Muscle layer of duodenum (tissue), 2 donors: ENCODE measurements at regions not wholly inside any gene's neighbourhood (a gene's known extent, or its start where the extent isn't known, plus 50 kb on each side); places are given as distances from the start of the nearest gene placed in this dataset.
"Not testable (repeated sequence)": the region's sequence is repeated elsewhere in the genome, so short reads cannot be mapped to it uniquely, and the experiment has no call there.

ENCODE experiments used
- H3K27ac ChIP-seq: one replicate; pipeline ENCODE4 v1.7.0; 2013; ENCODE audit warnings: mild to moderate bottlenecking, low read length
- H3K27me3 ChIP-seq: one replicate; pipeline ENCODE4 v1.7.0; 2013; ENCODE audit warnings: low read depth, mild to moderate bottlenecking, control low read depth, low read length
- H3K36me3 ChIP-seq, 2 donors: one replicate each; pipeline ENCODE4 v1.7.0; 2013; ENCODE audit warnings: low read length in 2 of 2, control low read depth in 1 of 2, mild to moderate bottlenecking in 1 of 2; ENCODE audit not compliant: insufficient read depth in 2 of 2, control insufficient read depth in 1 of 2
- H3K4me1 ChIP-seq, 2 donors: one replicate each; pipeline ENCODE4 v1.7.0; 2013; ENCODE audit warnings: low read length in 2 of 2, mild to moderate bottlenecking in 2 of 2, control low read depth in 1 of 2, moderate library complexity in 1 of 2; ENCODE audit not compliant: insufficient read depth in 2 of 2, control insufficient read depth in 1 of 2
- H3K4me3 ChIP-seq, 2 donors: one replicate each; pipeline ENCODE4 v1.7.0; 2013; ENCODE audit warnings: low read length in 2 of 2, low read depth in 1 of 2, mild to moderate bottlenecking in 1 of 2
- H3K9me3 ChIP-seq, 2 donors: one replicate each; pipeline ENCODE4 v1.7.0; 2013; ENCODE audit warnings: low read length in 2 of 2, control low read depth in 1 of 2, mild to moderate bottlenecking in 1 of 2; ENCODE audit not compliant: control insufficient read depth in 1 of 2
- donor health status: healthy.

DNA sequence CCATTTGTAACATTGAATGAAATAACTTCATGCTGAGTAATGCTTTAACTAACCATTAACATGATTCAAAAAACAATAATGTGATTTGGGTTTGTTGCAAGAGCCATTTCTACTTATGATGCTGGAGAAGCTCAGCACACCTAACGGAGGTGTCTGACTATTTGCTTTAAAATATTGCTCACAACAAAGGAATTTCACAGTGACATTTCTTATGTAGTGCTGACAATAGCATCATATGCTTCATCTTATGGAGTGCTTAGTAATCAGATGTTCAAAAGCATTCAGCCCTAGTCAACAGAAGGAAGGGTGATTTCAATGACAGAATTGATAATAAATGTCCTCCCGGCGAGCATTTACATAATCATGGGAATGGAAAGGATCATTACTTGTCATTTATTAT is 1003.3 kb upstream of the COX7C start:
- H3K4me3 ChIP-seq: no peak overlapping the region

GRCh38 chr5:85621668-85622067 is 996.1 kb upstream of the COX7C start:
- no peak overlapping the region for H3K27ac ChIP-seq
- no peak overlapping the region for H3K4me3 ChIP-seq
- H3K27me3 ChIP-seq: no peaks in the 10 kb centered on the region
- no peaks in the 10 kb centered on the region for H3K4me1 ChIP-seq
- H3K9me3 ChIP-seq: no peaks in the 10 kb centered on the region
- H3K36me3 ChIP-seq: no peaks in the 10 kb centered on the region

More for the DNA sequence above, 1003.3 kb upstream of the COX7C start:
- Histone ChIP-seq H3K9me3 (no peaks in the 10 kb centered on the region), H3K27me3 (no peaks in the 10 kb centered on the region), H3K4me1 (no peaks in the 10 kb centered on the region), H3K36me3 (no peaks in the 10 kb centered on the region), H3K27ac (no peak overlapping the region)

DNA sequence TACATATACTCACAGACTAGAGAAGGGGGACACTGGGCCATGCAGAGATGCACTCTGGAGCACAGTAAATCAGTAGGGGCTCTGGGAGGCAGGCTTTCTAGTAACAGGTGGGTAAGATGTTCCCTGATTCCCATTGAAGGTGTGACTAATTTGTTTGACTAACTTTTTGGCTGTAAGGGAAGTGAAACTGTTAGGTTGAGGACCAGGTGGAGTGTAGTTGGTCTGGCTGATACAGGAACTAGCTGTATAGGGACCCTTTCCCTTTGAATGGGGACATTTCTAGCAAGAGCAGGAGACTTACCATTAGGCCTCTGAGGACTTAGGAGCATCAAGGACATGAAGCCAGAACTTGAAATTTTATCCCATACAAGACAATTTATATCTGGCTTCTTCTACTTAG is 989.6 kb upstream of the COX7C start:
- Histone ChIP-seq H3K4me1 (no peaks in the 10 kb centered on the region), H3K27ac (no peak overlapping the region), H3K4me3 (no peak overlapping the region), H3K27me3 (no peaks in the 10 kb centered on the region), H3K9me3 (no peaks in the 10 kb centered on the region), H3K36me3 (no peaks in the 10 kb centered on the region)

GRCh38 chr5:85638495-85639125 is 979.1 kb upstream of the COX7C start:
- H3K27ac ChIP-seq, H3K4me1 ChIP-seq, H3K36me3 ChIP-seq, H3K4me3 ChIP-seq, H3K27me3 ChIP-seq, H3K9me3 ChIP-seq: not testable (repeated sequence)

DNA sequence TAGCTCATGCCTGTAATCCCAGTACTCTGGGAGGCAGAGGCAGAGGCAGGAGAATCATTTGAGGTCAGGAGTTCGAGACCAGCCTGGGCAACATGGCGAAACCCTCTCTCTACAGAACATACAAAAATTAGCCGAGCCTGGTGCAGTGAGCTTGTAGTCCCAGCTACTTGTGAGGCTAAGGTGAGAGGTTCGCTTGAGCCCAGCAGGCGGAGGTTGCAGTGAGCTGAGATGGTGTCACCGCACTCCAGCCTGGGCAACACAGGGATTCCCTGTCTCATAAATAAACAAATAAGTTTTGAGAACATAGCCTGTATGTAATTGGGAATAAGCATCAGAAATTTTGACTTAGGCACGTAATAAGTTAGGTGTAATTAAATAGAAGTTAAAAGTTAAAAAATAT is 971.7 kb upstream of the COX7C start:
- Histone ChIP-seq H3K4me3 (no peak overlapping the region), H3K36me3 (no peaks in the 10 kb centered on the region), H3K27ac (no peak overlapping the region), H3K9me3 (no peaks in the 10 kb centered on the region), H3K4me1 (no peaks in the 10 kb centered on the region), H3K27me3 (no peaks in the 10 kb centered on the region)

- no peaks in the 10 kb centered on the region for H3K4me1 ChIP-seq
- H3K27ac ChIP-seq: no peak overlapping the region
- no peaks in the 10 kb centered on the region for H3K36me3 ChIP-seq
- no peaks in the 10 kb centered on the region for H3K9me3 ChIP-seq
- no peaks in the 10 kb centered on the region for H3K27me3 ChIP-seq
- no peak overlapping the region for H3K4me3 ChIP-seq
Observed at GRCh38 chr5:85646641-85647040, 971.1 kb upstream of the COX7C start.

GRCh38 chr5:85647349-85648127 is 970.2 kb upstream of the COX7C start:
- Histone ChIP-seq H3K27me3 (no peaks in the 10 kb centered on the region), H3K4me1 (no peaks in the 10 kb centered on the region), H3K9me3 (no peaks in the 10 kb centered on the region), H3K27ac (no peak overlapping the region), H3K36me3 (no peaks in the 10 kb centered on the region), H3K4me3 (no peak overlapping the region)

GRCh38 chr5:85648495-85648894 is 969.2 kb upstream of the COX7C start:
- H3K4me1 ChIP-seq: no peaks in the 10 kb centered on the region
- no peaks in the 10 kb centered on the region for H3K36me3 ChIP-seq
- H3K27me3 ChIP-seq: no peaks in the 10 kb centered on the region
- H3K9me3 ChIP-seq: no peaks in the 10 kb centered on the region
- no peak overlapping the region for H3K27ac ChIP-seq
- H3K4me3 ChIP-seq: no peak overlapping the region

DNA sequence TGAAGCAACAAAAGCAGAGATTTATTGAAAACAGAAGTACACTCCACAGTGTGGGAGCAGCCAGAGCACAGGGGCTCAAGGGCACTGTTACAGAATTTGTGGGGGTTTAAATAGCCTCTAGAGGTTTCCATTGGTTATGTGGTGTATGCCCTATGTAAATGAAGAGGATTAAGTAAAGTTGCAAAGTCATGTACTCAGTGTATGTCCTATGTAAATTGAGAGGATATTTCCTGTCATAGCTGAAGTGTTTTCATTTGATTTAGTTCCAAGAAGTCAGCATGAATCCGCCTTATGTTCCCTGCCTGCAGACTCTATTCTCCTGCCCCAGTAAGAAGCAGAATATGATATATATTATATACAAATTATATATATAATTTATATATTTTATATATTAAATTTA is 966.0 kb upstream of the COX7C start:
- peaks cover 0 to 11% of the 10 kb centered on the region in 2 donors for H3K9me3 ChIP-seq
- no peaks in the 10 kb centered on the region for H3K27me3 ChIP-seq
- H3K4me1 ChIP-seq: no peaks in the 10 kb centered on the region
- H3K36me3 ChIP-seq: no peaks in the 10 kb centered on the region
- H3K27ac ChIP-seq: no peak overlapping the region
- H3K4me3 ChIP-seq: no peak overlapping the region

GRCh38 chr5:85654144-85654543 is 963.6 kb upstream of the COX7C start:
- not testable (repeated sequence) for H3K36me3 ChIP-seq, H3K4me1 ChIP-seq, H3K4me3 ChIP-seq, H3K27ac ChIP-seq, H3K27me3 ChIP-seq
- H3K9me3 ChIP-seq: peaks cover 0 to 11% of the 10 kb centered on the region in 2 donors

- Histone ChIP-seq H3K4me1 (no peaks in the 10 kb centered on the region), H3K36me3 (no peaks in the 10 kb centered on the region), H3K4me3 (no peak overlapping the region), H3K27me3 (no peaks in the 10 kb centered on the region), H3K27ac (no peak overlapping the region), H3K9me3 (peaks cover 0 to 11% of the 10 kb centered on the region in 2 donors)
Observed at GRCh38 chr5:85656050-85656449, 961.7 kb upstream of the COX7C start.

DNA sequence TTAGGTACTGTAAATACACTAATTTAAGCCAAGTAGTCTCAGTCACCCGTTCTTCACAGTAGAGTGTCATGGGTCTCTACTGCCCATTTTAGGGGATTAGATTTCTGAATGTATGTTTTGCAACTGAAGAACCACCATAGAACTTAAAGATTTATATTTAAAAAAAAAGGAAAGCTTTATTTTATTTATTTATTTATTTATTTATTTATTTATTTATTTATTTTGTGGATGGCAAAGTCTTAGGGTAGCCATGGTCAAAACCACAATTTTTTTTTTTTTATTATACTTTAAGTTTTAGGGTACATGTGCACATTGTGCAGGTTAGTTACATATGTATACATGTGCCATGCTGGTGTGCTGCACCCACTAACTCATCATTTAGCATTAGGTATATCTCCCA is 960.4 kb upstream of the COX7C start:
- H3K36me3 ChIP-seq, H3K27me3 ChIP-seq, H3K4me1 ChIP-seq, H3K4me3 ChIP-seq, H3K27ac ChIP-seq: not testable (repeated sequence)
- H3K9me3 ChIP-seq: peaks cover 0 to 11% of the 10 kb centered on the region in 2 donors
